Right renal cortex interstitium (tissue), 3 donors: ENCODE measurements at regions not wholly inside any gene's neighbourhood (a gene's known extent, or its start where the extent isn't known, plus 50 kb on each side); places are given as distances from the start of the nearest gene placed in this dataset.

Source experiments
- DNase-seq, 3 donors: peaks; one replicate each; pipeline ENCODE4 v3.0.0-alpha.2; 2013; ENCODE audit warnings: low read depth in 3 of 3, low spot score in 2 of 3

DNA sequence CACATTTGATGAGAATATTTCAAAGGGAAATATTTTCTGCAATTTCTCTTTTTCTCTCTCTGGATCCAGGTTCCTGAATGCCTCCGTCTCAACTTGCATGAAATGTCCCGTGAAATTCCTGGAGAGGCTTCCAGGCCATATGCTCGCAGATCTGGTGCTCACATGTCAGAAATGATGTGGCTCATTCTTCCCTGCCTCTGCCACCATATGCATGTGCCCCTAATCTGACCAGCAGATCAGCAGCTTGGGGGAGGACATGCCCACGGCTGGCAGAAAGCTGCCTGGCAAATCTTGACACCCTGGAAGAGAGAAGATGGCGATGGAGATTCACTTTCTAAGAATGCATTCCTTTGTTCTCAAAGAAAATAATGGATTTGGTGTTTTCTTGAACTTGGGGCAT, 490.7 kb downstream of the RPS24 start:
- no peak for DNase-seq

DNA sequence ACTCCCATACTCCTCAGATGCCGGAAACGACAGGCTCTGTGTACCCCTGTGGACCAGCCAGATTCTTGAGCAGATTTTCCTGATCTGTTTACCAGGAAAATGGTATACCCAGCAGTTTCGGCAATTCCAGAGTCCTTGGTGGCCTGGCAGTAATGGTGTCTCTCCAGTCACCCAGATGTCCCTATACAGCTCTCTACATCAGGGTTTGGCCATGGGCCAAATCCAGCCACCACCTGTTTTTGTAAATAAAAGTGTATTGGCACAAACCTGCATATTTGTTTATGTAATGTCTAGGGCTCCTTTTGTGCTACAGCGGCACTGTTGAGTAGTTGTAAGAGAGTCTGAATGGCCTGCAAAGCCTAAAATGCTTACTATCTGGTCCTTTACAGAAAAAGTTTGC, 491.3 kb downstream of the RPS24 start:
- no peak for DNase-seq

DNA sequence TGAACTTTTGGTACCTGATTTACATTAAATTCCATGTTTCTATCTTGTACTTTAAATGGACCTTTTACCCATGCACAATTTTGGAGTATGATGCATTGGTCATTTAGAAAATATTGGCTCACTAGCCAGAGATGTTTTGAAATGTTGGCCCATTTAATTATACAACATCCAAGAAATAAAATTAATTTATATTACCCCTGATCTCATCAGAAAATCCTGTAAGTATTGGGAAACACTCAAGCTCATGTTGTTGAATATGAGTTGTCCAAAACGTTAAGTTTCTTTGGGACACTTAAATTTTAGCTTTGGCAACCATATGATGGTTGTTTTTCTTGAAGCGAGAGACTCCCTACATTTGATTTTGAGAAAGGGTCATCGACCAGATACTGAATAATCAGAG, 492.7 kb downstream of the RPS24 start:
- DNase-seq: no peak

DNA sequence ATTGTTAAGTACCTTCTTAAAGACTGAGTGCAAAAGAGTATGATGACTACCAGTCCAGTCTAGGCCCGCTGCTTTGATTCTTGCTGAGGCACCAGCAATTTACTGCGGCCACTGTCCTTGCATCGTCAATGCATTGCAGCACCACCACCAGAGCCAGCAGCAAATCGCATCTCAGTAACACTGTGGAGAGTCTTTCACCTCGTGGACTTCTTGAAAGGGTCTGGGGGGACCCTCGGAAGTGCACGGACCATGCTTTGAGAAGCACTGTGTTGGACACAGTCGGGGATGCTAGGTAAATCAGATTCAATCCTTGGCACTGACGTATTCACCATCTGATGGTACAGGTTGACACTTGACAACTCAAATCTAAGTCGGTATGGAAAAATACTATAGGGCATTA, 493.6 kb downstream of the RPS24 start:
- no peak for DNase-seq

DNA sequence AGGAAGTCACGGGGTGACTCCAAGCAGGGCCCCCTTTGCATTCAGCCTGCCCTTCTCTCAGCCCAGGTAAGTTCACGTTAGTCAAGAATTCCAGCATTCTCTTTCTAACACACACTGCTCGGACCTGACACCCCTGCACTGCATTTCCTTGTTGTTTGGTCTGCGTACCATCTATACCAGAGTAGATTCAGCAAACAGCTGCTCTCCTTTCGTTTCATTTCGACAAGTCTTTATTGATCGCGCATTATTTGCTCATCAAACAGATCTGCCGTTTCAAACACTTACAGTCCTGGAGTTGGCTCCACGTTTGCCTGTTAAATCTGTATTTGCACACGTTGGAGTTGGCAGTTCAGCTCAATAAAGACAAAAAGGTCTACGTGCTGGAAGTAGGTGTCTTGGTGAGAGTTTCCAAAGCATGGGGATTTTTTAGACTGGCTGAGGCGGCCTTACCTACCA, 495.1 kb downstream of the RPS24 start:
- DNase-seq: no peak

DNA sequence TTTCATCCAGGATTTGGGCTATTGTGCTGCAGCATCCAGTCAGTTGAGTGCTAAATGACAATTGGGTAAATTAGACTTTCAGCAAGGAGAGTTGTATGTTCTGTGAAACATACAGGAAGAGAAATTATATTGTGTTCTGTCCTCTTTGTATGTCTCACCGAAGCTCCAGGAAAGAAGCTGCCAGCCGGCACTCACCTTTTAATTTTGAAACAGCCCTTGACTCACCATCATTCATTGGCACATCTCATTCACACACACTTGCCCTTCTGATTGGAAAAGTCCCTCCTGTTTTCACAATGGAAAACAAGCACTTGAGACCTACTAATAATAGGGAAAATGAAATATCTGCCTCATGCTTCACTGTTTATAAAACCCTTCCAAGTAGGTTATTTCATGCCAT, 495.6 kb downstream of the RPS24 start:
- DNase-seq: no peak

DNA sequence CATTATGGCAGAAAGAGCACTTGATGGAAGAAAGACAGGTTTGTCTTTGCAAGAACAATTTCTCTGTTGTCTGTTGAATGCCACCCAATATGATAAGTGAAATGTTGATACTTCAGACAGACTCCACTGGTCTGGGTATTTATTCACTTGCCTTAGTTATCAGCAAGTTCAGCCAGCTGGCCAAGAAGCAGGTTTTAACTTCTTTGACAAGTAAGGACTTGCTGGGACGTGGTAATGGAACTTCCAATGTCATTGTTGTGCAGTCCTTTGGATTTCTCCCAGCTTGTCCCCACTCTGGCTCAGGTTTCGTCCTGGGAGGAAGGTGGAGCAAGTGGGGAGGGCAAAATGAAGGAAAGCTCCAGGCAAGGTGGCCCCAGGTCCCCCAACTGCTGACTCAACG, 497.4 kb downstream of the RPS24 start:
- no peak for DNase-seq

DNA sequence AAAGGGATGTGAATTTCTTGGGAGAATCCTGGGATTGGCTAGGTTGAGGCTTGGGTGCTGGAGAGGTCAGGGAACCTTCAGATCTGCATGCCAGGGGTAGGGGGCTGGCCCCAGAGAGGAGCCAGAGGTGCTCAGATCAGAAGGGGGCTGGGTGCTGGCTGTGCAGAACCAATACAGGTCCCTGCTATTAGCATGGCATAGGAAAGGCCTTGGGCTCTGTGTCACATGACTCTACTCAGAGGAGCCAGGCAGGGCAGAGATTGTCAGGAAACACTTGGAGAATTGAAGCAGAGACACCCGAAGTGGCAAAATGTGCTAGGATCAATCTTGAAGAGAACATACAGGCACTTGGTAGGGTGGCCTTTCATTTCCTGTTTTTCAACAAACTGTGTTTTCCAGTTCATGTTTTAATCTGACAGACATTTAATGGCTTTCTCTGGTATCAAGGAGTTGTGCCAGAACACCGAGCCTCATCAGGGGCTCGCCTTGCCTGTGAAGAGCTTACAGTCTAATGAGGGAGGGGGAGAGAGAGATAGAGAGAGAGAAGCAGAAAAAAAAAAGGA, 498.9 kb downstream of the RPS24 start:
- no peak for DNase-seq

DNA sequence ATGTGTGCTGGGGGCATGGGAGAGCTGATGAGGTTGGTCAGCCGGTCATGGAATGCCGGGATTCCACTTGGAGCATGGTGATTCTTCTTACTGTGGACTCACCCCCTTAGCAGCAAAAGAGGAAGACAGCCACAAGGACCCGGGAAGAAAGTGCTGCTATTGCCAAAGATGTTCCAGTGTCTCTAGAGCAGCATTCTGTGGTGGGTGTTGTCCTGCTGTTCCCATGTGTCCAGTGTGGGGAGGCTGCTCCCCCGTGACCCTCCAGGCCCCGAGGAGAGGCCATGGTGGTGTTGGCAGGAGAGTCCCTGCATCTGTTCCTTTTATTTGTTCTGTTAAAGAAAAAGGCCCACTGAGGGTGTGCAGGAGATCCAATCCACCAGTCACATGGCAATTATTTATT, 499.4 kb downstream of the RPS24 start:
- no peak for DNase-seq

DNA sequence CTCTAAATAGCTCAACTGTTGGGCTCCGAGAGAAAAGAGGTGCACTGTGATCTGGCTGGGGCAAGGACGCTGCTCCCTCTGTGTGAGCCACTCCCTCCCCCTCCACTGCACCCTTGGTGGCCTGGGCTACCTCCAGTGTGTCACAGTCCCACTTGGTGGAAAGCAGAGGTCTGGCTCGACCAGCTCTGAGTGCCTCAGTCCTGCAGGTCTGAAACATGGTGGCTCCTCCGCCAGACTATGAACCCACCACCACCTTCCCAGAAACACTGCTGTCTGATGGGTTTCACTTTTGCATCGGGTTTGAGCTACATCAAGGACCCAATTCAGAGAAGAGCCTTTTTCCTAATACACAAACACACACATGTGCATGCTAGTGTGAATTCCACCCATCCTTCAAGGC, 500.1 kb downstream of the RPS24 start:
- DNase-seq: no peak

DNA sequence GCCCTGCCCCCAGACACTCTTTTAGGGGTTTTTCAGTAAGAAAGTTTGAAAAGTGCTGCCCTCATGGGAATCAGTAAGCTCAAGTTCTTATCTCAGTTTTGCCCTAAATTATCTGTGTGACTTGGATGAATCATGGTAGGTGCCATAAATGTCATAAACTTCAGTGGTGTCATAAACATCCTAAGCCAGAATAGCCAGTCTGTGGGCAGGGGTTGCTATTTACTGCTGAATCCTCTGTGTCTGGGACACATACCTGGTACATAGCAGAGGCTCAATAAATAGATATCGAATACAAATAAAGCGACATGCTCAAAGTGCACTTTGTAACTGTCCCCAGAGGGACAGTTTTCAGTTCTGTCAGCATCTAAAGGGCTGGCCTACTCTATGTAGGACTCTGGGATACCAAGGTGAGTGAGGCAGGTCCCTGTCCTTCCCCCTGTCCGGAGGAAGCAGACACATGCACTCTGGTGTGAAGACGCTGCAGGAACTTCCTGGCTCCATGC, 502.1 kb downstream of the RPS24 start:
- no peak for DNase-seq

DNA sequence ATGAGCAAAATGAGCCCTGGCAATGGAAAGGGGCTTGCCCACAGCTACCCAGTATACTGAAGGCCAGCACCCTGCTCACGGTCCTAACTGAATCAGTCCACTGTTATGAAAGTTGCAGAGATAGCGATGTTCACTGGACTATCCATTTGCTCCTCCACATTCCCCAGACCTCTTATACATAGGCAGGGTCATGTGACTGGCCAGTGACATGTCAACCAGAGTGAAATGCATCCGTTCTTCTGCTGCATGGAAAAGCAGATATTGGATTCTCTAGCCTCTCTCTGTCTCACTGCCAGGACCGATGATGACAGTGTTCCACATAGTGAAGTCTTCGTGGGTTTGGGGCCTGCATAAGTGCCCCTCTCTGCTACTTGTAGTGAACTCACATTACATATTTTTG, 503.4 kb downstream of the RPS24 start:
- DNase-seq: no peak

DNA sequence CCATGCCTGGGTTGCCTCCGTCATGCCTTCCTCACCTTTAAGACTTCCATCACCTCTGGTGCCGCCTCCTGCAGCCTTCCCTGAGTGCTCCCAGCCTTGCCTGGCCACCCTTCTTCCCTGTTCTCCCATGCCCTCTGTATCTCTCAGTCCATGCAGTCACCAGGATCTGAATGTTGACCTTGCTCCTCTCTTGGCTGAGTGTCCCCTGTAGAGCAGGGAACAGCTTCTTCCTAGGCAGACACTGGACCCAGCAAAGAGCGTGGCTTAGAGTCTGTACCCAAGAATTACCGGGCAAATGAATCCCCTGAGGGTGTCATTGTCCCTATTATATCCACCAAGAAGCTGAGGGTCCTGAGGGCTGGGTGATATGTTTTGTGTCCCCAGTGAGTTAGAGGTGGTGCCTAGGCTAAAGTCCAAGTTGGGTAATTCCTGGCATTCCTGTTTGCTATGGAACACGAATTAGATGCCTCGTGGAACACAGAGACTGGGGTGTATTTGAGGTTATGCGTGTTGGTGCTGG, 505.6 kb downstream of the RPS24 start:
- DNase-seq: no peak

DNA sequence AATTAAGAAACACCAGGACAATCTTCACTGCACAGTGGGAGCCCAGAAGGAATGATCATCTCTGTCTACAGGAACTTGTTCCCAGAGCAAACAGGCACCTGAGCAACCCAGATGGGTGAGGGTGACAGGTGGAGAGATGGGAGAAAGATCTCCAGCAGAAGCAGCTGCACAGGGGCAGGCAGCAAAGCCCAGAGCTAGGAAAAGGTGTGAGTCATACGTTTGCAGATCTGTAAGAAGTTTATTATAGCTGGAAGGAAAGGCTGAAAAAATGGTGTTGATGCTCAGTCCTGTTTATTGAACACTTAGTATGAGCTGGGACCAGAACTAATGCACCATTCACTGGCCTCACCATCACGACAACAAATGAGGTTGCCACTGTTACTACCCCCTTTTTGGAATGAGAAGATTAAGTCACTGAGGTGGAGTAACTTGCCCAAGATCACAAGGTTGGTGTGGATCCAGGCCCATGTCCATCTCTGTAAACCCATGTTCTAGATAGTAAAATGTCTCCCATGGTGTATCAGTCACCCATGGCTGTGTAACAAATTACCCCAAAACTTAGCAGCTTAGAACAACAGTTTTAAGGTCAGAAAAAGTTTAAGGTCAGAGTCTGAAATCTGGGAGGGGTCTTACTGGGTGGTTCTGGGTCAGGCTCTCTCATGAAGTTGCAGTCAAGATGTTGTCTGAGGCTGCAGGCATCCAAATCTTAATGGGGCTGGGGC, 506.9 kb downstream of the RPS24 start:
- no peak for DNase-seq

DNA sequence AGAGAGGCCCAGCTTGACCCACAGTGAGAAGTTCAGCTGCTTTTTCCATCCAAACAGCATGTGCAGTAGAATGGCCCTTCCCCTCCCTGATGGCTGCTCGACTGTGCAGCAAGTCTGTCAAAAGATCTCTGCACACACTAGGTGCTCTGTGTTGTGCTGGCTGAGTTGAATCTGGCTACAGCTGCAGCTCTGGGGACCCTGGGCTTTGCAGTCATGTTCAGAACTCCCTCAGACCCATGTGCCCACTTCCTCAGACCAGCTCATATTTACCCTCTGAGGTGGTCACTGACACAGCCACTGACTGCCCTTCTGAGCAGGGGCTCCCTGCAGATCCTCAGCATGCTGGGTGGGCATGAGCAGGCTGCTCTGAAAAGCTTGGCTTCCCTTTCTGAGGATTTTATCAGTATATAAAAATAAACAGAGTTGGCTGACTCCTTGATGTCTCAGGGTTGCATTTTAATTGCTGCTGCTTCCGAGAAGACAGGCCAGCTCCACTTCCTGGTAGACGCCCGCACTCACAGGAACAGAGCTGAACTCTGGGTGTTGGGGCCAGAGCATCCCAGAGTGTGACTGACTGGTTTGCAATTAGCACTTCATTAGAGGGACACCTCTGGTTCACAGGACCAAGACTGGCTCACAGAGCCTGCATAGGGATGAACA, 507.9 kb downstream of the RPS24 start:
- no peak for DNase-seq

DNA sequence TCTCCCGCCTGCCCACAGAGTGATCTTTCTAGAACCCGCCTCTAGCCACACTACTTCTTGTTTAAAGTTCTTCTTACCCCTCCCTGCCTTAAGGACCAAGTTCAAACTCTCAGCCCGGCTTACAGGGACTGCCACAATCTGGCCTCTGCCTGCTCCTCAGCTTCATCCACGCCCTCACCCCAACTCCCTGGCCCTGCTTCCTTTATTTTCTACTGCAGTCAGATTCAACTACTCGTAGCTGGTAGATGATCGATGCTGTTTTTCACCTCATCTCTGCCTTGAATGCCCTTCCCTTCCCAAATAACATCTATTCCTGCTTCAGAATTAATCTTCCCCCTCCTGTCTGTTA, 508.5 kb downstream of the RPS24 start:
- DNase-seq: no peak

DNA sequence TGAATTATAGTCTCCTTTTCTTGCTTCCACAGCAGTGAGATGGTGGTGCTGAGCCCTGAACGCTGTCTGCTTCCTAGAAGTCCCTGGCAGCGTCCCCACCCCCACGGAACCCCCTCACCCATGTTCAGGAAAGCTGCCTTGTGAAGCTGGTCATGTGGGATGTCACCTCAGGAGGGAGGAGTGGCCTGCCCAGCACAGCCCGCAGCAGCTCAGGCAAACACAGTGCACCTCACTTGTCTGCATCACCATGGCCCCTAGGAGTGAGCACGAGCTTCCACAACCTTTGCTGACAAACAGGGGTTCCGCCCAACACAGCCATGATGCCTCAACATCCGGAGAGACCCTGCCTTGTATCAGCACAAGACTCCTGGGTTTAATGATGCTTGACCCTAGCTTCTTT, 508.9 kb downstream of the RPS24 start:
- no peak for DNase-seq

DNA sequence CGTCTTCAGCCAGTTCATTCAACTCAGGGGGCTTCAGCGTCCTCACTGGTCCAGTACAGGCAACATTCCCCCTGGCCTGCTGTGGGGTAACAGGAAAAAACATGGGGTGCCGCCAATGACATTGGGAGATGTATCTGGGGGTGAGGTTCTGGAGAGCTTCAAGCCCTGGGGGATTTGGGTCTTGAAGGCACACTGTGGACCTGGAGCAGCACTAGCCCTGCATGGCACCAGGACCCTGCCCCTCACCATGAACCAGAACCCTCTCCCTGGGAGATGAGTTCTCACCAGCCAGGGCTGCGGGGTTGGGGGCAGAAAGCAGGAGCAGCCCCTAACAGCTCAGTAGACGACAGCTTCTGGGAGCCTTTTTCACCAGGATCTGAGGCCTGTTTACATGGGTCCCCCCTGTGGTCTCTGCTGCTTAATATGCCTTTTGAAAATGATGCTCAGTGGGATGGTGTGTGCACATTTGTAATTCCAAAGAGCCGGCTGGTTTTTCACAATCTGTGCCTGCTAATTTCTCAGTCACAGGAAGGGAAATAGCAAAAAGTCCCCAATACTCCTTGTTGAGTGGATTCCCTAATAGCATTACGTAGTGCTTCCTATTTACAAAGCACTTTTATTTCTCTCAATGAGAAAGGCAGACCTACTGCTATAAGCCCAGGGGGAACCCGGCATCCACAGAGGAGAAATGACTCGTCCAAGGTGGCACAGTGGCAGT, 509.5 kb downstream of the RPS24 start:
- DNase-seq: no peak

DNA sequence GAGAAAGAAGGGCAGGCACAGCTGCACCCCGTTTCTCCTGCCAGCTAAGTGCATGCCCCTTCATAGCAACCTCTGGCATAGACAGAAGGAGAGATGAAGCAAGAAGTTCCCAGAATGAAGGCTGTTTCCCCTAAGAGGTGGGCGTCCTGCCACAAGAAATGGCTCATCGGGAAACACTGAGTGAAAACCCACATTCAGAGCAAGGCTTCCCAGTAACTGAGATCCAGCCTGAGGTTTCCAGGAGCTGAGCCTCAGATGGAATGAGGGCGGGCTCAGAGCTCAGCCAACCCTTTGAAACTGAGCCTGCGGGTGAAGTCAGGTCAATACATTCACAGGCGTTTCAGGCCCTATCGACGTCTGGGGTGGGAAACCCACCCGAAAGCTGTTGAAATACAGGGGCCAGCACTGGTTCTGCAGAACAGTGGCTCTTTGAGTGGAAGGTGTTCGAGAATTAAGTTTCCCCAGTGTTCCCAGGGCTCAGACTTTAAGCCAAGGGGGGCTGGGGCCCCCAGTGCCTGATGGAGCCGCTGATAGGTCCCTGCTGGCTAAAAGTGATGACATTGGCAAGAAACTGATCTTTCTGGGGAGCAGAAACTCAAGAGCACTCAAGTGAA, 510.2 kb downstream of the RPS24 start:
- no peak for DNase-seq

DNA sequence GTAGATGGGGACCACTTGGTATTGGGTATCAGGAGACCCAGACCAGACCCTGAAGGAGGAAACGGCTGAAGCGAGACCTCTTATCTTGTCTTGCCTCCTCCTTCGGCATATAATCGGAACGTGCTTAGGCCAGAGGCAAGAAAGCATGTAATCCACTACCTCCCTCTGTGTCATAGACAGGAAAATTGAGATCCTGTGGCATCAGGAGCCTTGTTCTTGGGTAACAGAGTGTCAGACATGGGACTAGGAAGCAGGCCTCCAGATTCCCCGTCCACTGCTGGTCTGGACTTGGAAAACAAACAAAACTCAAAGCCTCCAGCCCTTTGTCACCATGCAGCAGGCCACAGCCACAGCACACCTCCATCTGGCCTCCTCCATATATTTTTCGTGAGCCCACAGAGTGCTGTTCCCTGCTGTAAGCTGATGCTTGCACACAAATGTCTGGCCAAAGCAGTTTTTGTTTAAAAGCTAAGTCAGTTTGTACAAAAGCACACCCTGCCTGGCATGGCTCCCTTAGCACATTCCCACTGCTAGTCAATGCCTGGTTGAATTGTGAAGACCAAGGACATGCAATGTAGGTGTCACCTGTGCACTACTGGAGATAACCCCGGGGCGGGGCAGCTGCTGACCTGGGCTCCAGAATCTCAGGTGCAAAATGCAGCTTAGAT, 510.9 kb downstream of the RPS24 start:
- DNase-seq: no peak
